Astrocyte of the hippocampus (primary cell): ENCODE measurements at regions not wholly inside any gene's neighbourhood (a gene's known extent, or its start where the extent isn't known, plus 50 kb on each side); places are given as distances from the start of the nearest gene placed in this dataset.

ENCODE experiments used
- DNase-seq: peaks from one replicate; pipeline ENCODE4 v3.0.0; 2011; ENCODE audit warnings: low read depth, low spot score

DNA sequence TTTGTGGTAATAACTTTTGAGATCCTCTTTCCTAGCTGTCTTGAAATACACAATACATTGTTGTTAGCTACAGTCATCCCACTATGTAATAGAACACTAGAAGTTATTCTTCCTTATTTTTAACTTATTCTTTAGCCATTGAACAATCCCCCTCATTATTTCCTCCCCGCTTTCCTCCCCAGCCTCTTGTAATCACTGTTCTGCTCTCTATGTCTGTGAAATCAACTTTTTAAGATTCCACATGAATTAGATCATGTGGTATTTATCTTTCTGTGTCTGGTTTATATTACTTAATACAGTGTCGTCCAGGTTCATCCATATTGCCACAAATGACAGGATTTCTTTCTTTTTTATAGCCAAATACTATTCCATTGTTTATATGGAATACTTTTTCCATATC, 72.9 kb downstream of the SLC10A2 start:
- DNase-seq: no peak

DNA sequence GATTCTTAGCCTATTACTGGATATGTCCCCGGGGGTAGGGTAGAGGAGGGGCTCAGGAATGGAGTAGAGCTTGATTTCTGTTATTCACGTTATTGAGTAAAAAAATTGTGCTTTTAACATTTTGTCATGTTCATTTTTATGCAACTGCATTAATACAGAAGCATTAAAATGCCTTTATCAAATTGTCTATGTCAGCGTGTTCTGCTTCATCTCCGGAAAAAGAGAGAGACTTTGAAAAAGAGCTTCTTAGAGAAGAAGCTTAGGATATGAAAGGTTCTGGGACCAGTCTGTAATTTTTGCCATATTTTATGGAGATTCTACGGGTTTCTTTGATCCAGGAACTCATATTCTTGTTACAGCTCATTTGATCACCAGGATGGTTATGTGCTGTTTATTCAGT, 82.0 kb downstream of the SLC10A2 start:
- no peak for DNase-seq

DNA sequence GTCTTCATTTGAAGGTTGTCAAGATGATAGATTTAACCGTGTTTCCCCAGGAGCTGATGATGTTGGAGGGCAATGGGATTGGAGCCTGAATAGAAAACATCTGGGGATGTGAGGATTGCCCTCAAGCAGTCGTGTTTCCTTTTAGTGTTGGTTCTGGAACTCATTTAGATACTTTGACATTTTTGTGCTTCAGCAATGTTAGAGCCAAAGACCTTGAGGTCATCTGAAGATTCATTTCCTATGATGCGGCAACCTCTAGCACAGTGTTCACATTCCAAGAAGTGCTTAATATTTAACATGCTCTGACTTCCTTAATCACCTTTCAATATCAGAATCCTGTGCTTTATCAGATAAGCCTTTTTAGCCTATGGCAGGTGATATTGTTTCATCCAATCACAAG, 82.7 kb downstream of the SLC10A2 start:
- DNase-seq: no peak

DNA sequence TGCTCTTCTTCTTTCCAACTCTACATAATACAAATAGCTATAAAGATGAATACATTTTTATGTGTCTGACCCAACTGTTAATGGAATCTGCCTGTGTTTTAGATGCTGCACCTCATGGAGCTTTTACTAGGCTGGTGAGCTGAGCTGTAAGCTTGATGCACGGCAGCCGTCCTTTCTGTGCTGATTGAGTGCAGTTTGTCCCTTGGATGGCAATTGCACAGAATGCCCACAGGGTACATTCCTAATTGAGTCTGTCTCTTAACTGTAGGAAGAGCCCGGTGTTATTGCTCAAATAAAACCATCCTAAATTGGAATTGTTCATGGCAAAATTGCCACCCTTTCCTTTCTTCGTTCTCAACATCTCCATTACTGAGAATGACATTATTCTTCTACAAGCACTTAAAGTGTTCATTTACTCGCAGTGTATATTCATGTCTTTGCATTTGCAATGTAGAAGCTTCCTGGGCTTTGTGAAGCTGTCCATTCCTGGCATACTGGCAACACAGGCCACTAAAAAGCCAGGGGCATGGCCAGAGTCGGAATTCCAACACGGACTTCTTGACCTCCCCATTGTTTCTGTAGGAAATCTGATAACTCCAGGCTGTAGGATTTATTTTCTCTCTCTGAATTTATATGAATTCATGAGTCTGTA, 85.8 kb downstream of the SLC10A2 start:
- no peak for DNase-seq

DNA sequence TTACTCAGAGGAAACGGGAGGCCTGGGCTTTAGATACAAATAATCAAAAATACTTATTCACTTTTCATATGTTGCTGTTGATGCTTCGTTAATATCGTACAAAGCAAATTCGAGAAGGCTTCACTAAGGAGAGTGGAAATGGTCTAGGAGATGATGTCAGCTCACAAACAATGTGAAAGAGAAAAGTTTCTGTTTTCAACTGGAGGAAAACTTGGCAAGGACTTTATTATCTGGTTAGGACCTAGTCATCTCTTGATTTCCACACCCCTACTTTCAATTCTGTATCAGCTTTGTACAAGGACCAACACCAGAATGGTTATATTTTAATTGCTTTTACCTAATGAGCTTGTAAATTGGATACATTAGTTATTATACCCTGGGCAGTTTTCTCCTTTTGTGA, 88.0 kb downstream of the SLC10A2 start:
- peak; percentile 4 for DNase-seq

DNA sequence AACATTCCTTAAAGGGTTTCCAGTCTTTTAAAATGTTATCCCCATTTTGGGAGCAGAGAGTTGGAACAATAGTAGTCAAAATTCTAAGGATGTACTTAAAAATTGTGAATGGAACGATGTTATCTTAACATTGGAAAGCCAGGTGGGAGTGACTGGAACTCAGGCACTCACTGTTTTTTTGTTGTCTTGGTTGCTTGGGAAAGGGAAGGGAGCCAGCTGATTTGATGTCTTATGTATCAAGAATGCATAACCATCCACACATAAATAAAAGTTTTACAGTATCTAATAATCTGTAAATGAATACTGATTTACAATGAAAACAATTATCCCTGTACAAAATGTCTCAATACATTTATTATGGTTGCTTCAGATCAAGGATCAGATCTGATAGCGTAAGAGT, 88.7 kb downstream of the SLC10A2 start:
- DNase-seq: no peak

DNA sequence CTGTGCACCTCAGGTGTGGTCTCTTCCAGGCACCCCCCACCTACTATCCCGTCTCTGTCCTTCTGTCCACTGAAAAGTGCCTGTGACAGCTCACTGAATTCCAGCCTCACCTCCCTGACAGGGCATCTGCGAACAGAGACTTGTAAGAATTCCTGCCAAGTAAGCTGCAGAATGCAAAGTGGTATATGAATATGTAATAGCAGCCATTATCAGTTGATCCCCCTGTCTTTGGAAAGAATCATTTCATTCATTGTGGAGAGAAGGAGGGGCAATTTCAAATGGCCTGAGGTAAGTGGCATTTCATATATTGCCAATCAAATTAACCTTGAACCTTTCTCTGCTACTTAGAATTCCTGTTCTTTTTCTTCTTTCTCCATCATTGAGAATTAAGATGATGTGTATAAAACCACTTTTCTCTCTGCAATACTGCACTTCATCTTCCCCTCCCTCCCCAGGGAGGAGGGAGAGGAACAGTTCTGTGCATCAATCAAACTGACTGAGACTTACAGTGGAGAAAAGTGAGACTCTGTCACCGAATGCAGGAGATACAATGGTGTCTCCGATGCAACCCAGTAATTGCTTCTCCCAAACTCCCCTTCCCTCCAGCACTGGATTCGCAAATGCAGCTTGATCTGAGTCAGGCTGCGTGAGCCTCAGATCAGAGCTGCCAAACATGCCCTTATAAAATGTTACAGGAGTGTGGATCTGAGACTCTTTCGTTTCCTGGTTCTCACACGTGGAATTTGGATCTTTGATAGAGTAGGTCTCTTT, 91.7 kb downstream of the SLC10A2 start:
- no peak for DNase-seq

DNA sequence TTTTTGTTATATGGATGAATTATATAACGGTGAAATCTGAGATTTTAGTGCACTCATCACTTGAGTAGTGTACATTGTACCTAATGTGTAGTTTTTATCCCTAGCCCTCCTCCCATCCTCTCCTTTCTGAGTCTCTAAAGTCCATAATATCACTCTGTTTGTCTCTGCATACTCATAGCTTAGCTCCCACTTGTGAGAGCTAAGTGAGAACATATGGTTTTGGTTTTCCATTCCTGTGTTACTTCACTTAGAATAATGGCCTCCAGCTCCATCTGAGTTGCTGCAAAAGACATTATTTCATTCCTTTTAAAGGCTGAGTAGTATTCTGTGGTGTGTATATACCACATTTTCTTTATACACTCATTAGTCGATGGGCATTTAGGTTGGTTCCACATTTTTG, 94.0 kb downstream of the SLC10A2 start:
- DNase-seq: no peak

DNA sequence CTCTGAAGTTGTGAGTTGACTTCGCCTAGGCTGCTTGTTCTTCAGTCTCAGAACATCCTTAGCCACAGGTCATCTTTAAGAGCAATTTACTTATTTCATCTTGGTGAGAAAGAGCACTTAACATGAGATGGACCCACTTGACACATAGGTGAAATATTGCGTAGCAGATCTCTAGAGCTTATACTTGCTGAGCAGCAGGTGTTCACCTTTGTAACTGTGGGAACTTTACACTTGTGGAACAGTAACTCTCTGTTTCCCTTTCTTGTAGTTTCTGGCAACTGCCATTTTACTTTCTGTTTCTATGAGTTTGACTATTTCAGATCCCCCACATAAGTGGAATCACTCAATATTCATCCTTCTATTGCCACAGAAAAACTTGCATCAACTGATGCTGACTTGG, 95.7 kb downstream of the SLC10A2 start:
- DNase-seq: no peak

DNA sequence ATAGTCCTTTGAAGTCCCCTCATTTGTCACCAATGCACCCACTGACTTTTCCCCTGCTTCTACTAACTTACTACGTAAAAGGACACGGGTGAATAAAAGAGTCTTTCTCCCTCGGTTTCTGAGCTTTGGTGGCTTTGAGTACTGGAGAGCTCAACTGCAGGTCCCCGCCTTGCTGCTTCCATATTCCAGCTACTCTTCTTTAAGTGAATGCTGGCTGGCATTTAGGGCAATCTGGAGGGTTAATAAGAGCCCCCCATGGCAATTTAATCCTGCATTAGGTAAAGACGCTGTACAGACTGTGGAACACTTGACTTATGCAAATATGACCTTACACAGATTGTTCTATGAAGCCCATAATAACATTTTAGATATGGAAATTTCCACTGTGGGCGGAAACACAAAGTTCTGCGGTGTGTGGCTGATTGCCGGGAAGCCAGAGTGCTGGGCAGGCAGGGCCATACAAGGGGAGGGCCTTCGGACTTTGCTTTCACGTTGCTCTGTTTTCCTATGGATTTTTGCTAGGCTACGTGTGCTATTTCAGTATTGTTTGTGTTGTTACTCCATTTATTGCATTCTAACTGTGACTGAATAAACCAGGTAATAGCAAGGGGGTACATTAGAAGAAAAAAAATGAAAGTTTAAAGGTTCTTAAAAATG, 97.5 kb downstream of the SLC10A2 start:
- DNase-seq: no peak

DNA sequence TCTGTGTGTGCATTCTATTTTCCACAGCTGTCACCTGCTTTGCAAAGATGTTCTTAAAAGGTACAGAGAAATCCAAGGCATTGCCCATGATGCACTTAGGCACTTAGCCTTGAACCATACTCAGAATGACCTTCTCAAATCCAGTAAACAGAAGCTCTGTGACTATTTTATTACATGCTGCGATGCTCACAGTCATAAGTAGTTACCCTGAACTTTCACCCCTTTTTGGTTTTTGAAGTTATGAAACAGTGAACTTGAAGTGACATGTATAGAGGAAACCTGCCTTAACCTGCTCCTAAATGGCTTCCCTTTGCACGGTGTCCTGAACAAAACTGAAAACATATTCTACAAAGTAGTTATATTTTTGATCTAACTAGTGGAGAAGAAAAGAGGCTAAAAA, 100.4 kb downstream of the SLC10A2 start:
- DNase-seq: no peak

DNA sequence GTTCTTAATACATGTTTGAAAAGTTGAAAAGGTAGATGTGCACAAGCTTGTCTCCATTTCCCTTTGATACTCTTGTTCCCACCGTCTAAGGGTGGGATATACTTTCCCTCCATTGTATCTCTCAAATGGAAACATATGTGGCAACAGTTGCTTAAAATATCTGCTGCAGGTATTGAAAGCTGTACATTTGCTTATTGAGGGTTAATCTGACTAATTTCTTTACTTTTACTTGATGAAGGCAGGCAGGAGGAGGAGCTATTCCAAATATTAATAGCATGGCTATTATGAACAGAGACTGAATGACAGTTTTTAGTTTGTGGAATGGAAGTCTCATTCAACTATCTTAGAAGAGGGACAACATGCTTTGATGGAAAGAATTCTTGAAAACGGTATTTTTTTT, 103.8 kb downstream of the SLC10A2 start:
- no peak for DNase-seq

DNA sequence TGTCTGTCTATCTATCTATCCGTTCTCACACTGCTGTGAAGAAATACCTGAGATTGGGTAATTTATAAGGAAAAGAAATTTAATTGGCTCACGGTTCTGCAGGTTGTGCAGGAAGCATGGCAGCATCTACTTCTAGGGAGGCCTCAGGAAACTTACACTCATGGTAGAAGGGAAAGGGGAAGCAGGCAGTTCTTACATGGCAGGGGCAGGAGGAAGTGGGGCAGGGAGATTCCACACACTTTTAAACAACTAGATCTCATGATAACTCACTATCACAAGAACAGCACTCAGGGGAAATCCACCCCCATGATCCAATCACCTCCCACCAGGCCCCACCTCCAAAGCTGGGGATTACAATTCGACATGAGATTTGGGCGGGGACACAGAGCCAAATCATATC, 105.3 kb downstream of the SLC10A2 start:
- DNase-seq: no peak

DNA sequence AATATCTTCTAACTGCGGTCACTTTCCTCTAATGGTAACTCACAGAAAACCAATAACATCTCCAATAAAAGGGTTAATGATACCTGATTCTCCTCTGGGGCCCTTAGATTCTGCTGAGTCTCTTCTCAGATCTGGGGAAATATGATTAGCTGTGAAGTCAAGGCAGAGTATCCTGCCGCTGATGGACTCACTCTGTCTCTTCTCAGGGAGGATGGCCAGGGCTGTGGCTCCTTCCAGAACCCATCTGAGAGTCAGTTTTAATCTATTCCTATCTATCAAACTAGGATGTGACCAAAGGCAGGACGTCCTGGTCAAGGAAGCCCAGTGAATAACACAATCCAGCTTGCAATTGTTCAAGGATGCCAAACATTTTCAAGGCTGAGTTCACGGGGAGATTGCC, 109.8 kb downstream of the SLC10A2 start:
- DNase-seq: no peak

DNA sequence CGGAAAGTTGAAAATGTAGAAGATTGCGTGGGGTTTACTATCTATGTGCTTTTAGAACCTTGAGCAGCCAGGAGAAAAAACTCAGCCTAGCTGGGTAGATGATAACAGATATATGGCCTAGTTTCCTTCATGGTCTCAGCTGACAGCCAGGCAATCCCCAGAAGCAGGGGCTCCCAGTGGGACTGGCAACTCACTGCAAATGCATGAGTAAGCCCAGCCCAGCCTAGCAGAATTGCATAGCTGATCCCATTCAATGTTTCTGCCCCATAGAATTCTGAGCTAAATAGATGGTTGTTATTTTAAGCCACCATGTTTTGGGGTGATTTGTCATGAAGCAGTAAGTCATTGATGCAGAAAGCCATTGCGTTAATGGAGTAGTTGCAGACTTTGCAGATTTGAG, 108.5 kb downstream of the ERCC5 start:
- no peak for DNase-seq

DNA sequence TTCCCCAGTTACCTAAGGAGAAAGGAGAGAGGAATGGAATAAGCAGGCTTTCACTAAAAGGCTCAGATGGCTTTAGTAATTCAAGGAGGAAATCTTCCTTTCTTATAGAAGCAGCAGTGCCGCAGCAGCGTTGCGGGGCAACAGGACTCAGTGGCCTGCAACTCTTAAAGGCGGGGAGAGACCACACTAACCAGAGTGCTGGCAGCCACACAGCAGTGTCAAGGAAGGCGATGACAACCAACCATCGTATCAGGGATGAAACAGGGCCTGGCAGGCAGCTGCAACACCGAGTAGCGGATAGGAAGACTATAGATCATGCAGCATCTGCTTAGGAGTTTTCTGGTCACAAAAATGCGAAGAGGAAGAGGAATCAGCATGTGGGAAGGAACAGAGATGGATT, 106.0 kb downstream of the ERCC5 start:
- DNase-seq: no peak

DNA sequence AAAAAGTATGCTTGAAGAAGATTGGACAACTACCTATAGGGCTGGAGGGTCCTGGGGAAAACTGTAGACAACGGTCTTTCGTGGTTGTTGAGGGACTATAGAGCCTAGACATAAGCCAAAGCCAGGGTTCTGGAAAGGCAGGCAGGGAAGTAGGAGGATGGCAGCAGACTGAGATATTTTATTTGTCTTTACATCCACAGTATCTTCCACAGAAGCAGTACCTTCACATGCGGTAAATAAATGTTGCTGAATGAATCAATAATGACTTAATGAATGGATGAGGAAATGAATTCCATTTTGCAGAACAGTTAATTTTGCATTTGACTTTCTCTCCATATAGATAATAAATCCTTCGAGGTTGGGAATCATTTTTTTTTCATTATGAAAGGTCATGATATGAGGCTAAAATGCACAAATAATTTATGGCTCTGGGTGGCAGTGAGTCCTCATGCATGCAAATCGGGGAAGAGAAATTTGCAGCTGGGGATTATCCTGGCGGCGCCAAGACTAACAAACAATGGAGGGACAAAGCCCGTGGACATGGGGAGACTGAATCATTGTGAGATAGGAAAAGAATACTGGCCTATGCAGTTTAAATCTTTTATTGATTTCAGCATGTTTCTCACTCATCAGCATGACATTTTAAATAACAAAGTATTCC, 102.0 kb downstream of the ERCC5 start:
- DNase-seq: peak; percentile 47

DNA sequence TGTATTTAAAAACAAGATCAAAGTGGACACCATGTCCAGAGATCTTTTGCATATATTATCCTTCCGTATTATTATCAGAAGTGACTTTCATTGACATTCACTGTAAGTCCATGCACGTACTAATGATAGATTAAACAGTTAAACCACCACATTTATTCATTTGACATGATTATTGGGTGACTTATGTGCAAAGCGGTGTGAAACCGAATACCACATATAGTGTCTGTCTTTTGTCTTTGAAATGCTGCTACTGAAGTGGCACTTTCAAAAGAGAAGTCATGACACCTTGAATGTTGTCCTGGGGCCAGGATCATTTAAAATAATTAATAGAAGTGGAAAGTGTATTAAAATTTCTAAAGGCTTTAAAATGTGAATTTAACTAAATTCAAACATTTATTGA, 100.1 kb downstream of the ERCC5 start:
- DNase-seq: no peak

DNA sequence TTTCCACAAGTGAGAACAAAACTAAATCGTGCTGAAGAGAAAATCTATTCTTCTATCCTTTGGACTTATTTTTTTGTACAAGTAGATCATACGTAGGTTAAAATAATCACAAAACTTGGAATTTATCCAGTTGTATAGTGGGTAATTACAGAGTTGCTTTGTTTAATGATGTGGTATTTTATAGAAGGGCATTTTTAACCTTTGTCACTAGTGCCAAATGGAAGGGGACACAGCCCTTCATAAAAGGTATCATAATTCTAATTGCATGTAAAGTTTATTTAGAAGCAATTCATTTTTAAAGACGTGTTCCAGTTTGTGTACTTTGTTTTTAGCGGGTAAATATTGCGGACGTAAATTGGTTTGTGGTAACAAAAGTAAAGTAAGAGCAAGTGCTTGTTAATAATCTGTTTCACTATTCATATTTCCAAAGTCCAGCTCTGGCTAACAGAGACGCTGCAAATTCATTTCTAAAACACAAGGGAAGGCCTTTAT, 99.5 kb downstream of the ERCC5 start:
- no peak for DNase-seq

DNA sequence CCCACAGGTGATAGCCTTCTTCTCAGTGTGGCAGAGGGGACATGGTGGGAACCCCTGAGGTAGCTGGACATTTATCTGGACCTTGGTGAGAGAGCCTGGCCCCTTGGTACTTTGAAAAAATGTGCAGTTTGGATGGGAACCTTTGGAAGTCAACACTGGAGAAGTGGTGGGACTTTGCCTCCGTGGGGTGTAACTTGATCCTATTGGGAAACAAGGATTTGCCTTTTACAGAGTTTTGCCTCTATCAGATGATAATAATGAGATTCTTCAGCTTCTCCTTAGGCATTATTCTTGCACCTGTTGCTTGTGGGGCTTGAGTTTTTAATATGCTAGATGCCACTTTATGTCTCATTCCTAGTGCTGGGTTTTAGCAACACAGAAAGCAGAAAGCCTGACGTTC, 99.0 kb downstream of the ERCC5 start:
- DNase-seq: no peak

DNA sequence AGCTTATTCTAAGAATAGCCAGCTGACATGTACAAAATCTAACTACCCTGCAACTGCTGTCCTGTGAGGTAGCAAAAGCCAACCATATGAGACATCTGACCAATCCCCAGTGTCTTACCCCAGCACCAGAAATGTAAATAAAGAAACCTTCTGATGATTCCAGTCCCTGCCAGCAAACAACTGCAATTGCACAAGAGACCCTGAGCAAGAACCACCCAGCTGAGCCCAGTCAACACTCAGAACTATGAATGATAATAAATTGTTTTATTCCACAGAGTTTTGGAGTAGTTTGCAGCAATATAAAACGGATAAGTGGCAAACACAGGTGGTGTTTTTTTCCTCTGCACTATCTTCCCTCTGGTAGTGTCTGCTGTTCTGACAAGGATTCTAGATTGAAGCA, 94.9 kb downstream of the ERCC5 start:
- DNase-seq: no peak

DNA sequence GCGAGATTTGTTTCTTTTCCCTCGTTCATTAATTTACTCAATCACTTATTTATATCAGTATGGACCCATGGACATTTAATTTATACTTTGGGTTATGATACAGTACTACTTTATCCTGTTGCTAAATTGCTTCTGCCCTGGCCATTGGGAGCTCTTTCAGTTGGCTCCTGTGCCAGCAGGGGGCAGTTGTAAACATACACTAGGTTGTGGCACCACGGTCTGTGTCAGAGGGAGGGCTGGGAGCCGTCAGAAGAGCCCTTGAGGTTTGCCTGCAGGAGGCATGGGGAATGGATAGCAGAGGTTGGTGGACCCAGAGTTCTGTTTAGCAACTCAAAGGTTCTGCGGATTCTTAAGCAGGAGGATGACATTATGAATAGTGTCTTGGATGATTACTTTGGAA, 94.3 kb downstream of the ERCC5 start:
- DNase-seq: no peak
